NCI-H774 (cell line): ENCODE measurements at regions not wholly inside any gene's neighbourhood (a gene's known extent, or its start where the extent isn't known, plus 50 kb on each side); places are given as distances from the start of the nearest gene placed in this dataset.
"Not testable (repeated sequence)": the region's sequence is repeated elsewhere in the genome, so short reads cannot be mapped to it uniquely, and the experiment has no call there.

Source experiments
- DNase-seq: peaks from one replicate; lab custom pipeline; 2025; lab: John Stamatoyannopoulos, UW

- DNase-seq = no peak
Measured at GRCh38 chr7:42567051-42567450, 330.0 kb upstream of the GLI3 start.

GRCh38 chr7:42561797-42562196, 324.8 kb upstream of the GLI3 start:
- no peak for DNase-seq

GRCh38 chr7:42560866-42561265, 323.9 kb upstream of the GLI3 start:
- DNase-seq = no peak

GRCh38 chr7:42554932-42555331, 317.9 kb upstream of the GLI3 start:
- not testable (repeated sequence) for DNase-seq

- DNase-seq = no peak
Measured at GRCh38 chr7:42552227-42552626, 315.2 kb upstream of the GLI3 start.

GRCh38 chr7:42550706-42551470, 313.9 kb upstream of the GLI3 start:
- DNase-seq = no peak

- no peak for DNase-seq
Measured at GRCh38 chr7:42549866-42550485, 313.0 kb upstream of the GLI3 start.

- DNase-seq = no peak
Measured at GRCh38 chr7:42548816-42549611, 312.0 kb upstream of the GLI3 start.

- DNase-seq = no peak
Measured at GRCh38 chr7:42545049-42545724, 308.2 kb upstream of the GLI3 start.

- DNase-seq = no peak
Measured at GRCh38 chr7:42543953-42544352, 306.9 kb upstream of the GLI3 start.

- DNase-seq = not testable (repeated sequence)
Measured at GRCh38 chr7:42542446-42542845, 305.4 kb upstream of the GLI3 start.

- DNase-seq = no peak
Measured at GRCh38 chr7:42534441-42534840, 297.4 kb upstream of the GLI3 start.

- no peak for DNase-seq
Measured at GRCh38 chr7:42527004-42527403, 290.0 kb upstream of the GLI3 start.

- no peak for DNase-seq
Measured at GRCh38 chr7:42522227-42522991, 285.4 kb upstream of the GLI3 start.

GRCh38 chr7:42511027-42511426, 274.0 kb upstream of the GLI3 start:
- DNase-seq = no peak

- DNase-seq = no peak
Measured at GRCh38 chr7:42506097-42506496, 269.1 kb upstream of the GLI3 start.

- no peak for DNase-seq
Measured at GRCh38 chr7:42502022-42502421, 265.0 kb upstream of the GLI3 start.

- no peak for DNase-seq
Measured at GRCh38 chr7:42495256-42495655, 258.2 kb upstream of the GLI3 start.

GRCh38 chr7:42494736-42495135, 257.7 kb upstream of the GLI3 start:
- DNase-seq = no peak

GRCh38 chr7:42494199-42494710, 257.2 kb upstream of the GLI3 start:
- no peak for DNase-seq

GRCh38 chr7:42493436-42494198, 256.6 kb upstream of the GLI3 start:
- no peak for DNase-seq
